ENCODE measurements at regions not wholly inside any gene's neighbourhood (a gene's known extent, or its start where the extent isn't known, plus 50 kb on each side); places are given as distances from the start of the nearest gene placed in this dataset.

DNA sequence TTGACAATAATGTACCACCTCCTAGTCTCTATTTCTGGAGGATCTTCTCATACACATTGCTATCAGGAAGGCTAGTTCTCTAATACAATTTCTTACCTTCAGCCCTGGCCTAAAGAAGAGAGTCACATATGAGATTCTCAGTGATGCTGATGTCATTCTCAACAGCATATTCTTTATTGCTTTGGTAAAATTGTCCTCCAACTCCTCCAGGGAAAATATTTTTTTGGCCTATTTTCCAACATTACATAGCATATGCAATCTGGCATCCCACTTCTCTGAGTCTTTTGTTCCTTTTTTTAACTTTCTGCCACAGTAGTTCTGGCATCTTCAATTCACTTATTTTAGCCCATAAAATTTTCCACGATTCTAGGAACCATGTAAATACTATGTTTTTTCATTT is 2363.1 kb downstream of the ARAP2 start:
- TF ChIP-seq ZC3H10 (CRISPR knock-in tag; IDR thresholded peaks at IDR 0.05) = no peak
- no peak for TF ChIP-seq POU6F1 (CRISPR knock-in tag; IDR thresholded peaks at IDR 0.05; ENCODE audit: borderline replicate concordance, low read depth)
- TF ChIP-seq SNAI2 (CRISPR knock-in tag; IDR thresholded peaks at IDR 0.05) = no peak
- no peak for TF ChIP-seq BACH2 (CRISPR knock-in tag; IDR thresholded peaks at IDR 0.05; ENCODE audit: borderline replicate concordance)
- no peak for TF ChIP-seq ISL1 (CRISPR knock-in tag; IDR thresholded peaks at IDR 0.05)
- no peak for TF ChIP-seq PATZ1 (CRISPR knock-in tag; IDR thresholded peaks at IDR 0.05; ENCODE audit: borderline replicate concordance)
- TF ChIP-seq, protein P1, sequence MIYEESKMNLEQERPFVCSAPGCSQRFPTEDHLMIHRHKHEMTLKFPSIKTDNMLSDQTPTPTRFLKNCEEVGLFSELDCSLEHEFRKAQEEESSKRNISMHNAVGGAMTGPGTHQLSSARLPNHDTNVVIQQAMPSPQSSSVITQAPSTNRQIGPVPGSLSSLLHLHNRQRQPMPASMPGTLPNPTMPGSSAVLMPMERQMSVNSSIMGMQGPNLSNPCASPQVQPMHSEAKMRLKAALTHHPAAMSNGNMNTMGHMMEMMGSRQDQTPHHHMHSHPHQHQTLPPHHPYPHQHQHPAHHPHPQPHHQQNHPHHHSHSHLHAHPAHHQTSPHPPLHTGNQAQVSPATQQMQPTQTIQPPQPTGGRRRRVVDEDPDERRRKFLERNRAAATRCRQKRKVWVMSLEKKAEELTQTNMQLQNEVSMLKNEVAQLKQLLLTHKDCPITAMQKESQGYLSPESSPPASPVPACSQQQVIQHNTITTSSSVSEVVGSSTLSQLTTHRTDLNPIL (CRISPR knock-in tag; IDR thresholded peaks at IDR 0.05; ENCODE audit: low read depth) = no peak
- TF ChIP-seq, protein P2, sequence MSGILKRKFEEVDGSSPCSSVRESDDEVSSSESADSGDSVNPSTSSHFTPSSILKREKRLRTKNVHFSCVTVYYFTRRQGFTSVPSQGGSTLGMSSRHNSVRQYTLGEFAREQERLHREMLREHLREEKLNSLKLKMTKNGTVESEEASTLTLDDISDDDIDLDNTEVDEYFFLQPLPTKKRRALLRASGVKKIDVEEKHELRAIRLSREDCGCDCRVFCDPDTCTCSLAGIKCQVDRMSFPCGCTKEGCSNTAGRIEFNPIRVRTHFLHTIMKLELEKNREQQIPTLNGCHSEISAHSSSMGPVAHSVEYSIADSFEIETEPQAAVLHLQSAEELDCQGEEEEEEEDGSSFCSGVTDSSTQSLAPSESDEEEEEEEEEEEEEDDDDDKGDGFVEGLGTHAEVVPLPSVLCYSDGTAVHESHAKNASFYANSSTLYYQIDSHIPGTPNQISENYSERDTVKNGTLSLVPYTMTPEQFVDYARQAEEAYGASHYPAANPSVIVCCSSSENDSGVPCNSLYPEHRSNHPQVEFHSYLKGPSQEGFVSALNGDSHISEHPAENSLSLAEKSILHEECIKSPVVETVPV (CRISPR knock-in tag; IDR thresholded peaks at IDR 0.05) = no peak
- no peak for TF ChIP-seq PPARA (CRISPR knock-in tag; IDR thresholded peaks at IDR 0.05; ENCODE audit: borderline replicate concordance)
- no peak for TF ChIP-seq GLIS3 (CRISPR knock-in tag; IDR thresholded peaks at IDR 0.05)
- TF ChIP-seq ARNTL (CRISPR knock-in tag; IDR thresholded peaks at IDR 0.05; ENCODE audit: borderline replicate concordance, low read depth) = no peak
- TF ChIP-seq ESRRG (CRISPR knock-in tag; IDR thresholded peaks at IDR 0.05) = no peak
- TF ChIP-seq ZNF70 (CRISPR knock-in tag; IDR thresholded peaks at IDR 0.05) = no peak
- TF ChIP-seq ZNF565 (CRISPR knock-in tag; conservative IDR thresholded peaks at IDR 0.05; ENCODE audit: low read depth) = no peak
- no peak for TF ChIP-seq TOX (CRISPR knock-in tag; IDR thresholded peaks at IDR 0.05; ENCODE audit: borderline replicate concordance)
- TF ChIP-seq, protein P3, sequence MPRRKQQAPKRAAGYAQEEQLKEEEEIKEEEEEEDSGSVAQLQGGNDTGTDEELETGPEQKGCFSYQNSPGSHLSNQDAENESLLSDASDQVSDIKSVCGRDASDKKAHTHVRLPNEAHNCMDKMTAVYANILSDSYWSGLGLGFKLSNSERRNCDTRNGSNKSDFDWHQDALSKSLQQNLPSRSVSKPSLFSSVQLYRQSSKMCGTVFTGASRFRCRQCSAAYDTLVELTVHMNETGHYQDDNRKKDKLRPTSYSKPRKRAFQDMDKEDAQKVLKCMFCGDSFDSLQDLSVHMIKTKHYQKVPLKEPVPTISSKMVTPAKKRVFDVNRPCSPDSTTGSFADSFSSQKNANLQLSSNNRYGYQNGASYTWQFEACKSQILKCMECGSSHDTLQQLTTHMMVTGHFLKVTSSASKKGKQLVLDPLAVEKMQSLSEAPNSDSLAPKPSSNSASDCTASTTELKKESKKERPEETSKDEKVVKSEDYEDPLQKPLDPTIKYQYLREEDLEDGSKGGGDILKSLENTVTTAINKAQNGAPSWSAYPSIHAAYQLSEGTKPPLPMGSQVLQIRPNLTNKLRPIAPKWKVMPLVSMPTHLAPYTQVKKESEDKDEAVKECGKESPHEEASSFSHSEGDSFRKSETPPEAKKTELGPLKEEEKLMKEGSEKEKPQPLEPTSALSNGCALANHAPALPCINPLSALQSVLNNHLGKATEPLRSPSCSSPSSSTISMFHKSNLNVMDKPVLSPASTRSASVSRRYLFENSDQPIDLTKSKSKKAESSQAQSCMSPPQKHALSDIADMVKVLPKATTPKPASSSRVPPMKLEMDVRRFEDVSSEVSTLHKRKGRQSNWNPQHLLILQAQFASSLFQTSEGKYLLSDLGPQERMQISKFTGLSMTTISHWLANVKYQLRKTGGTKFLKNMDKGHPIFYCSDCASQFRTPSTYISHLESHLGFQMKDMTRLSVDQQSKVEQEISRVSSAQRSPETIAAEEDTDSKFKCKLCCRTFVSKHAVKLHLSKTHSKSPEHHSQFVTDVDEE (CRISPR knock-in tag; IDR thresholded peaks at IDR 0.05) = no peak
- no peak for TF ChIP-seq OSR1 (CRISPR knock-in tag; IDR thresholded peaks at IDR 0.05)
- no peak for TF ChIP-seq CSDC2 (CRISPR knock-in tag; IDR thresholded peaks at IDR 0.05)
- no peak for TF ChIP-seq ZFP3 (CRISPR knock-in tag; IDR thresholded peaks at IDR 0.05)
- ATAC-seq = no peak

DNA sequence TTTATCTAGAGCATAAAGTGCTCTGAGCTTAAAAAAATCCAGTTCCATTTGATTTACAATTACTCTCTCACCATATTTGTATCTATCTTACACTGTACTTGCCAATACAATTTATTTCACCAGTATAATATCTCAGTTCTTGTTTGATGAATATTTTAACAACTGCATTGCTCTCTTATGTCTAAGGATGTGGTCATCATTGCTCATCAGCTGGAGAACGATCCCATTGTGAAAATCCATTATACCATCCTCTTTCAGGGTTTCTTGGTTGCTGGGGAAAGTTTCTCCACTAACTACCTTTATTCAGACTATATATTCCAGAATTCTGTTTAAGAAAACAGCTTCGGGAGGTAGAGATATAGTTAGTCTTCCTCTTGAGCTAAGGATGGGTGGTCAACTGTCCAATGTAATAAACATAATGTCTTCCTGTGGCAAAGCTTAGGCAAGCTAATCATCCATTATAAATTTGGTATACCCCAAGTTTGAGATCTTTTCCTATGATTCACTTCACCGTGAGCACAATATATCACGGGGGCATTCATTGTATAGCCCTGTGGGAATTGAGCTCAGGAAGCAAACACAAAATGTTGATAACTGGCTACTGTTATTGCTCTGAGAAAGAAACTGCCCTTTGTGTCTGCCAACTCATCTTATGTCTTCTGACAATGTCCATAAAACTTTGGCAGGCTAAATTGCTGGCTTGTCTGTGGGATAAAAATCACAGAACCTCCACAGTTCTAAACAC is 2361.9 kb downstream of the ARAP2 start:
- TF ChIP-seq ZC3H10 (CRISPR knock-in tag; IDR thresholded peaks at IDR 0.05) = no peak
- no peak for TF ChIP-seq CSDC2 (CRISPR knock-in tag; IDR thresholded peaks at IDR 0.05)
- TF ChIP-seq OSR1 (CRISPR knock-in tag; IDR thresholded peaks at IDR 0.05) = no peak
- TF ChIP-seq TOX (CRISPR knock-in tag; IDR thresholded peaks at IDR 0.05; ENCODE audit: borderline replicate concordance) = no peak
- peak; percentile 24; the same call in 1 of the 2 replicates for TF ChIP-seq ISL1 (CRISPR knock-in tag; IDR thresholded peaks at IDR 0.05)
- ATAC-seq = no peak

GRCh38 chr4:33883111-33883510 is 2361.2 kb downstream of the ARAP2 start:
- no peak for ATAC-seq
- no peak for TF ChIP-seq BACH2 (CRISPR knock-in tag; IDR thresholded peaks at IDR 0.05; ENCODE audit: borderline replicate concordance)

All from SK-N-SH treated with all-trans-retinoic acid at 6 μM for 48 hours (cell line).